OCI-LY1 (cell line): ENCODE measurements at regions not wholly inside any gene's neighbourhood (a gene's known extent, or its start where the extent isn't known, plus 50 kb on each side); places are given as distances from the start of the nearest gene placed in this dataset.

Experiments used
- H2AFZ ChIP-seq: fragments of 200-600 bp; sonication (generic), shearing (Covaris generic); 2 replicates; pipeline ENCODE4 v1.6.0; 2014; ENCODE audit warnings: antibody characterized with exemption, mild to moderate bottlenecking, low read length
- H3F3A ChIP-seq: fragments of 200-600 bp; sonication (generic), shearing (Covaris generic); 2 replicates; pipeline ENCODE4 v1.6.0; 2014; ENCODE audit warnings: mild to moderate bottlenecking, antibody characterized with exemption, low read length, moderate library complexity; ENCODE audit not compliant: insufficient read depth
- H3K27ac ChIP-seq: fragments of 200-600 bp; sonication (generic); 2 replicates; pipeline ENCODE4 v1.5.1; 2014; ENCODE audit warnings: low read length, mixed run types, mild to moderate bottlenecking, low read depth; ENCODE audit not compliant: poor library complexity, severe bottlenecking
- H3K27me3 ChIP-seq: fragments of 200-600 bp; sonication (generic); 2 replicates; pipeline ENCODE4 v1.6.0; 2014; ENCODE audit warnings: antibody characterized with exemption, mild to moderate bottlenecking, low read length, moderate library complexity; ENCODE audit not compliant: insufficient read depth
- H3K36me3 ChIP-seq: fragments of 200-600 bp; sonication (generic); 2 replicates; pipeline ENCODE4 v1.6.1; 2014; ENCODE audit warnings: mild to moderate bottlenecking, antibody characterized with exemption, low read length, moderate library complexity, mixed read lengths; ENCODE audit not compliant: insufficient read depth
- H3K4me1 ChIP-seq: fragments of 200-600 bp; sonication (generic); 2 replicates; pipeline ENCODE4 v1.5.1; 2014; ENCODE audit warnings: mild to moderate bottlenecking, low read length, moderate library complexity; ENCODE audit not compliant: insufficient read depth, severe bottlenecking
- H3K4me2 ChIP-seq: fragments of 200-600 bp; sonication (generic), shearing (Covaris generic); 2 replicates; pipeline ENCODE4 v1.6.1; 2014; ENCODE audit warnings: low read length
- H3K4me3 ChIP-seq: fragments of 200-600 bp; sonication (generic); 2 replicates; pipeline ENCODE4 v1.5.1; 2014; ENCODE audit warnings: low read length, low read depth, mild to moderate bottlenecking, mixed read lengths; ENCODE audit not compliant: poor library complexity, severe bottlenecking
- H3K79me2 ChIP-seq: fragments of 200-600 bp; shearing (Covaris generic); 2 replicates; pipeline ENCODE4 v1.6.1; 2016; ENCODE audit warnings: mixed run types, low read length, mixed read lengths; ENCODE audit not compliant: insufficient read depth
- H3K9ac ChIP-seq: fragments of 200-600 bp; sonication (generic), shearing (Covaris generic); 2 replicates; pipeline ENCODE4 v1.6.1; 2014; ENCODE audit warnings: mild to moderate bottlenecking, low read length, mixed read lengths
- H3K9me2 ChIP-seq: fragments of 200-600 bp; sonication (generic), shearing (Covaris generic); 2 replicates; pipeline ENCODE4 v1.6.1; 2014; ENCODE audit warnings: low read depth, mild to moderate bottlenecking, low read length, mixed read lengths
- H3K9me3 ChIP-seq: fragments of 200-600 bp; shearing (Covaris generic); 2 replicates; pipeline ENCODE4 v1.6.1; 2014; ENCODE audit warnings: low read length, mixed read lengths
- H4K20me1 ChIP-seq: fragments of 200-600 bp; sonication (generic), shearing (Covaris generic); 2 replicates; pipeline ENCODE4 v1.6.0; 2016; ENCODE audit warnings: mild to moderate bottlenecking, low read length; ENCODE audit not compliant: insufficient read depth
- CTCF ChIP-seq: fragments of 200-600 bp; sonication (generic), shearing (Covaris generic); IDR thresholded peaks from 2 replicates; pipeline ENCODE4 v1.5.1; 2017; ENCODE audit warnings: mild to moderate bottlenecking, antibody characterized with exemption, low read length, moderate library complexity, mixed read lengths
- EZH2 ChIP-seq: fragments of 200-600 bp; sonication (generic), shearing (Covaris generic); IDR thresholded peaks from 2 replicates; pipeline ENCODE4 v1.8.0; 2017; ENCODE audit warnings: borderline replicate concordance, mixed run types, mild to moderate bottlenecking, antibody characterized with exemption, low read length, moderate library complexity, mixed read lengths

DNA sequence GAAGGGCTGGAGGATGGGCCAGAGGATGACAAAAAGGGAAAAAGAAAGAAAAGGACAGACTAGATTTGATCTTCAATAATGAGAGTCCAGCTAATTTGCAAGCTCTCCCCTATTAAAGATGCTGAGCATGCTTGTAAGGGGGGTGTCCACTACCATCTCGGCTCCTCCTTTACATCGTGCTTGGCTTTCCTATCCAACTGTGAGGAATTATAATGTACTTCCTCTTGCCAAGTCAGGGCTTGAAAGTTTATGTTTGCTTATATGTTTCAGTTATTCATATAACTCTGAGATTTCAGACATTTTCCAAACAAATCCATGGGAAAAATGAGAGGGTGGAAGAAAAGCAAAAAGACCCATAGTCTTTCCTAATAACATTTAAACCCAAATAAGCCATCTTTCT, 387.1 kb downstream of the METTL15 start:
- H3K36me3 ChIP-seq, result no peaks in the 10 kb centered on the region
- H3K4me3 ChIP-seq, result no peak overlapping the region
- H3K9ac ChIP-seq, result no peak overlapping the region
- no peaks in the 10 kb centered on the region for H4K20me1 ChIP-seq
- no peaks in the 10 kb centered on the region for H3K4me1 ChIP-seq
- no peaks in the 10 kb centered on the region for H3K79me2 ChIP-seq
- H3K9me2 ChIP-seq, result no peaks in the 10 kb centered on the region
- H3K27ac ChIP-seq, result no peak overlapping the region
- H2AFZ ChIP-seq, result no peak overlapping the region
- no peaks in the 10 kb centered on the region for H3K27me3 ChIP-seq
- TF ChIP-seq CTCF (no peak), EZH2 (no peak)
- H3K4me2 ChIP-seq, result no peak overlapping the region
- no peaks in the 10 kb centered on the region for H3F3A ChIP-seq
- no peaks in the 10 kb centered on the region for H3K9me3 ChIP-seq

DNA sequence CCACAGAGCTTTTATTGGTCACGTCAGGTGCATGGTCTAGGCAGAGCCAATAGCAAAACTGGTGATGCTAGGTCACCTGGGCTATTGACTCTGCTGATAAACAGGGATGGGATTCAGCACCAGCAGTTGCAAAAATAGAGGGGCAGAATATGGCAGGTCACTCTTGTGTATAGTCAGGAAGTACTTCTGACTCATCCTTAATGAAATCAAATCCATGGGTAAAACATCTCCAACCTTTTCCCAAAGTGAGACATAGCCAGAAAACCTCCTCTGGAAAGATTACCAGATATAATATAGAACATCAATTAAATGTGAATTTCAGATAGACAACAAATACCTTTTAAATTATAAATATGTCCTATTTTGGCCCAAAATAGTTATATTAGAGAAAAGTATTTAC, 383.2 kb downstream of the METTL15 start:
- no peak overlapping the region for H3K27ac ChIP-seq
- H3K79me2 ChIP-seq, result no peaks in the 10 kb centered on the region

GRCh38 chr11:28490773-28491382, 382.7 kb downstream of the METTL15 start:
- no peaks in the 10 kb centered on the region for H3K9me2 ChIP-seq
- H3F3A ChIP-seq, result no peaks in the 10 kb centered on the region
- no peak overlapping the region for H3K4me3 ChIP-seq
- no peaks in the 10 kb centered on the region for H3K79me2 ChIP-seq
- no peak overlapping the region for H3K27ac ChIP-seq
- no peak overlapping the region for H2AFZ ChIP-seq
- no peak overlapping the region for H3K9ac ChIP-seq
- H3K4me1 ChIP-seq, result no peaks in the 10 kb centered on the region
- H4K20me1 ChIP-seq, result no peaks in the 10 kb centered on the region
- no peak overlapping the region for H3K4me2 ChIP-seq
- TF ChIP-seq EZH2 (no peak), CTCF (no peak)
- no peaks in the 10 kb centered on the region for H3K36me3 ChIP-seq
- no peaks in the 10 kb centered on the region for H3K27me3 ChIP-seq
- no peaks in the 10 kb centered on the region for H3K9me3 ChIP-seq

More for the DNA sequence above, 383.2 kb downstream of the METTL15 start:
- TF ChIP-seq EZH2, result no peak
- no peak for TF ChIP-seq CTCF
- Histone ChIP-seq H3F3A (no peaks in the 10 kb centered on the region), H3K4me1 (no peaks in the 10 kb centered on the region), H3K36me3 (no peaks in the 10 kb centered on the region), H3K9me2 (no peaks in the 10 kb centered on the region), H3K27me3 (no peaks in the 10 kb centered on the region), H3K4me3 (no peak overlapping the region), H3K4me2 (no peak overlapping the region), H3K9me3 (no peaks in the 10 kb centered on the region), H4K20me1 (no peaks in the 10 kb centered on the region), H2AFZ (no peak overlapping the region), H3K9ac (no peak overlapping the region)
